WERI-Rb-1 (cell line): ENCODE measurements at regions not wholly inside any gene's neighbourhood (a gene's known extent, or its start where the extent isn't known, plus 50 kb on each side); places are given as distances from the start of the nearest gene placed in this dataset.

Experiments used
- DNase-seq: peaks from one replicate; pipeline ENCODE4 v3.0.0-alpha.2; 2020
- H3K27ac ChIP-seq: fragments of 250-450 bp; sonication (Bioruptor Pico); 2 replicates; pipeline ENCODE4 v1.5.1; 2020; ENCODE audit warnings: mild to moderate bottlenecking, moderate library complexity
- H3K27me3 ChIP-seq: fragments of 250-450 bp; sonication (Bioruptor Pico); 2 replicates; pipeline ENCODE4 v1.5.1; 2021; ENCODE audit warnings: mild to moderate bottlenecking, low read depth, moderate library complexity; ENCODE audit not compliant: insufficient read depth, severe bottlenecking
- H3K36me3 ChIP-seq: fragments of 250-450 bp; sonication (Bioruptor Pico); 2 replicates; pipeline ENCODE4 v1.5.1; 2020; ENCODE audit warnings: mild to moderate bottlenecking, moderate library complexity
- H3K4me3 ChIP-seq: 2 replicates; pipeline ENCODE4 v1.5.1; 2011; ENCODE audit warnings: low read depth, mild to moderate bottlenecking, control low read depth, low read length
- H3K9me3 ChIP-seq: fragments of 250-450 bp; sonication (Bioruptor Pico); 2 replicates; pipeline ENCODE4 v1.5.1; 2021; ENCODE audit warnings: mild to moderate bottlenecking, moderate library complexity; ENCODE audit not compliant: severe bottlenecking
- TF ChIP-seq, protein P1 (sequence below): IDR thresholded peaks from 2 replicates; pipeline ENCODE4 v1.5.1; 2011; ENCODE audit warnings: low read depth, mild to moderate bottlenecking, control low read depth, inconsistent platforms, low read length

DNA sequence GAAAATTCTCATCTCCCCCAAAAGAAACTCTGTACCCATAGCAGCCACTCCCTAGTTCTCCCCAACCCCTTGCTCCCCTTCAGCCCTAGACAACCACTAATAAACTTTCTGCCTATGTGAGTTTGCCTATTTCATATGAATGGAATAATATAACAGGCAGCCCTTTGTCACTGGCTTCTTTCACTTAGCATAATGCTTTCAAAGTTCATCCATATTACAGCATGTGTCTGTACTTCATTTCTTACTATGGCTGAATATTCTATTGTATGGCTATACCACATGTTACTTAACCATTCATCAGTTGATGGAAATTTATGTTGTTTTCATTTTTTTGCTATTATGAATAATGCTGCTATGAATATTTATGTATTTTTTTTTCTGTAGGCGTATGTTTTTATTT lies 442.9 kb downstream of the SLC4A3 start:
- Histone ChIP-seq H3K27me3 (no peaks in the 10 kb centered on the region), H3K36me3 (no peaks in the 10 kb centered on the region), H3K4me3 (no peak overlapping the region), H3K27ac (no peak overlapping the region), H3K9me3 (no peaks in the 10 kb centered on the region)
- TF ChIP-seq, protein P1, sequence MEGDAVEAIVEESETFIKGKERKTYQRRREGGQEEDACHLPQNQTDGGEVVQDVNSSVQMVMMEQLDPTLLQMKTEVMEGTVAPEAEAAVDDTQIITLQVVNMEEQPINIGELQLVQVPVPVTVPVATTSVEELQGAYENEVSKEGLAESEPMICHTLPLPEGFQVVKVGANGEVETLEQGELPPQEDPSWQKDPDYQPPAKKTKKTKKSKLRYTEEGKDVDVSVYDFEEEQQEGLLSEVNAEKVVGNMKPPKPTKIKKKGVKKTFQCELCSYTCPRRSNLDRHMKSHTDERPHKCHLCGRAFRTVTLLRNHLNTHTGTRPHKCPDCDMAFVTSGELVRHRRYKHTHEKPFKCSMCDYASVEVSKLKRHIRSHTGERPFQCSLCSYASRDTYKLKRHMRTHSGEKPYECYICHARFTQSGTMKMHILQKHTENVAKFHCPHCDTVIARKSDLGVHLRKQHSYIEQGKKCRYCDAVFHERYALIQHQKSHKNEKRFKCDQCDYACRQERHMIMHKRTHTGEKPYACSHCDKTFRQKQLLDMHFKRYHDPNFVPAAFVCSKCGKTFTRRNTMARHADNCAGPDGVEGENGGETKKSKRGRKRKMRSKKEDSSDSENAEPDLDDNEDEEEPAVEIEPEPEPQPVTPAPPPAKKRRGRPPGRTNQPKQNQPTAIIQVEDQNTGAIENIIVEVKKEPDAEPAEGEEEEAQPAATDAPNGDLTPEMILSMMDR = no peak
- DNase-seq = no peak

DNA sequence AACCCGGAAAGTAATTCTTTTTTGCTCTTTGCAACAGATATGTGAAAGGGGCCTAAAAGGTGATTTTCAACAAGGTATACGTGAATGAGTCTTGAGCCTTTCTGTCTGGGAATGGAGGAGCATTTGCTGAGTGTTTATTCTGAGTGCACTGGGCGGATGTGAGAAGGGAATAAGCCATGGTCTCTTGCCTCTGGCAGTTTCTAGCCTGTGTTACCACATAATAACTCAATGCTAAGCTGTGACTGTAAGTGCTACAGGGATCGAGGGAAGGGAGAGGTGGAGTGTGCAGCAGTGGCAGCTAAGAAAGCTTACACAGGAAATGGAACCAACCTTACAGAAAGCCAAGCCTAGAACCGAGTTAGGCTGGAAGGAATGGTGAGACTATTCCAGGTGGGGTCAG lies 444.3 kb downstream of the SLC4A3 start:
- Histone ChIP-seq H3K27ac (no peak overlapping the region), H3K4me3 (no peak overlapping the region), H3K36me3 (no peaks in the 10 kb centered on the region), H3K9me3 (no peaks in the 10 kb centered on the region), H3K27me3 (no peaks in the 10 kb centered on the region)
- no peak for DNase-seq
- TF ChIP-seq, protein P1 = no peak

DNA sequence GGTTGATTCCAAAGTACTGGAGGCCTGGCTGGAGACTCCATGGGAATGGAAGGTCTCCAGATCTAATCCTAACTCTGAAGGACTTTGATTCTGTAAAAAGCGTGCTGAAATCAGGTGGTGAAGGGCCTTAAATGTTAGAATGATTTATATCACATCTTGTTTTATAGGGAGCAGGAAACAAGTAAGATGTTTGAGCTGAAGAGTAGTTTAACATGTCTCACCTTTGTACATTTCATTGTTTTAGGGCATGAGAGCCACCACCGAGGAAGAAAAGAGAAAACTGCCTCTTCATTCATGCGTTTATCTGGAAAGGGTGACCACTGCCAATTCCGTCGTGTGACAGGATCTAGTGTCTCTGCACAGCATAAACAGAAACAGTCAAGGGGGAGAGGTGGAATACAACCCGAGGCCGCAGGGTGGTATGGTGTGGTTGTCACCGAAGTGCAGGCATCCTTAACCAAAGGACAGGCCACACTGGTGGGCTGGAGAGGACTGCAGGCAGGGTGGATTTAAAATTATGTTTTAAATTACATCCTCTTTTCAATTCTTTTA lies 445.3 kb downstream of the SLC4A3 start:
- Histone ChIP-seq H3K9me3 (no peaks in the 10 kb centered on the region), H3K27me3 (no peaks in the 10 kb centered on the region), H3K4me3 (no peak overlapping the region), H3K27ac (no peak overlapping the region), H3K36me3 (no peaks in the 10 kb centered on the region)
- TF ChIP-seq, protein P1 = no peak
- DNase-seq = no peak

DNA sequence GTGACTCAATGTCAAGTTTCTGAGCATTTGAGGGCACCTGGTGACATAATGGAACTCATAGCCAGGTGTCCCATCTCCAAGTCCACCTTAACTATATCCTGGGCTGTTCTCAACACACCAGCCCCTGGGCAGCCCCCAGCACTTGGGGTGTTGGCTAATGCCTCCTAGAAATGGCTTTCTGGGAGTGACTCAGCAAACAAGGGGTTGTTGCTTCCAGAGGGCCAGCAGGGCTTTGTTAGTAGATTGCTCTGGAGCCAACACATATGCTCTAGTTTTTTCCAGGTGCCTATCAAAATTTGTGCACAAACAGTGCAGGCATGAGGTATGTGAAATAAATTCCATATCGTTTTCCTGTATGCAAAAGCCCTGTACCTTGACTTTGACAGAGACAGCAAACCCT lies 448.4 kb downstream of the SLC4A3 start:
- Histone ChIP-seq H3K36me3 (no peaks in the 10 kb centered on the region), H3K27ac (no peak overlapping the region), H3K27me3 (no peaks in the 10 kb centered on the region), H3K4me3 (no peak overlapping the region), H3K9me3 (no peaks in the 10 kb centered on the region)
- DNase-seq = no peak
- TF ChIP-seq, protein P1 = no peak

DNA sequence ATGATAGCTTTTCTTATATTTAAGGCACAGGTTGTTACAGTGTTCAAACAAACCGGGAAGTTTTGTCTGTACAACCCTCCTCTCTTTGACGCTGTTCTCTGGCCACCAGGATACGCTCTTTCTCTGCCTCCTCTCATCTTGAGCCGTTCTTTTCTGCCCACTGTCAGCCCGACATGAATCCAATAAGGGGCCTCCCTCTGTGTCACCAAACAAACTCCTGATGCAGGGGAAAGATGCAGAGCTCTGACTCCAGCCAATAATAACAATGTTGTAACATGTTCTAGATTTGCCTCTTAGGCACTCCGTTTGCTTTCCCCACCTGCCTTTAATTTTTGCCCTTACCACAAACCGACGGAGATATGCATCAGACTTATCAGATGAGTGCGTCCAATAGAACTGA lies 449.3 kb downstream of the SLC4A3 start:
- no peak overlapping the region for H3K4me3 ChIP-seq
- TF ChIP-seq, protein P1 = no peak
- no peak overlapping the region for H3K27ac ChIP-seq
- H3K27me3 ChIP-seq = no peaks in the 10 kb centered on the region
- no peaks in the 10 kb centered on the region for H3K36me3 ChIP-seq
- H3K9me3 ChIP-seq = no peaks in the 10 kb centered on the region
- DNase-seq = no peak

DNA sequence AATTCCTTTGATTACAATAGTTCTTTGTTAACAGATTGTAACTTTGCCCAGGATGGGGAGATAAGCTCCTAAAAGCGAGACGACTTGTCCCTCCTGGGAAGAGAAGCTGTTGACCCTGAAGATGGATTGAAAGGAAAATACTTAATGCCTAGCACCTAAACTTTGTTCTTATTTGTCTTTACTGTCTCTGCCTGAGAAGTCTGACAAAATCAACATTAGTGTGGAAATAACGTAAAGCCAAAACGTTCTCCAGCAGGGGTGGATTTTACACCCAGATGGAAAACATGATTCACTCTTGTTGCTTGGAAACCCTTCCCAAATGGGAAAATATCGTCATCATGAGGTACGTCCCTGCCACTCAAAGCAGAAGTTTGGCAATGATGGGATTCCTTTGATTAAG lies 450.1 kb downstream of the SLC4A3 start:
- no peaks in the 10 kb centered on the region for H3K36me3 ChIP-seq
- TF ChIP-seq, protein P1 = no peak
- H3K9me3 ChIP-seq = no peaks in the 10 kb centered on the region
- H3K4me3 ChIP-seq = no peak overlapping the region
- no peak for DNase-seq
- H3K27me3 ChIP-seq = no peaks in the 10 kb centered on the region
- H3K27ac ChIP-seq = no peak overlapping the region
